ENCODE measurements at regions not wholly inside any gene's neighbourhood (a gene's known extent, or its start where the extent isn't known, plus 50 kb on each side); places are given as distances from the start of the nearest gene placed in this dataset.

- TF ChIP-seq, protein P1, sequence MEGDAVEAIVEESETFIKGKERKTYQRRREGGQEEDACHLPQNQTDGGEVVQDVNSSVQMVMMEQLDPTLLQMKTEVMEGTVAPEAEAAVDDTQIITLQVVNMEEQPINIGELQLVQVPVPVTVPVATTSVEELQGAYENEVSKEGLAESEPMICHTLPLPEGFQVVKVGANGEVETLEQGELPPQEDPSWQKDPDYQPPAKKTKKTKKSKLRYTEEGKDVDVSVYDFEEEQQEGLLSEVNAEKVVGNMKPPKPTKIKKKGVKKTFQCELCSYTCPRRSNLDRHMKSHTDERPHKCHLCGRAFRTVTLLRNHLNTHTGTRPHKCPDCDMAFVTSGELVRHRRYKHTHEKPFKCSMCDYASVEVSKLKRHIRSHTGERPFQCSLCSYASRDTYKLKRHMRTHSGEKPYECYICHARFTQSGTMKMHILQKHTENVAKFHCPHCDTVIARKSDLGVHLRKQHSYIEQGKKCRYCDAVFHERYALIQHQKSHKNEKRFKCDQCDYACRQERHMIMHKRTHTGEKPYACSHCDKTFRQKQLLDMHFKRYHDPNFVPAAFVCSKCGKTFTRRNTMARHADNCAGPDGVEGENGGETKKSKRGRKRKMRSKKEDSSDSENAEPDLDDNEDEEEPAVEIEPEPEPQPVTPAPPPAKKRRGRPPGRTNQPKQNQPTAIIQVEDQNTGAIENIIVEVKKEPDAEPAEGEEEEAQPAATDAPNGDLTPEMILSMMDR (IDR thresholded peaks at IDR 0.05): no peak
- Histone ChIP-seq H3K4me3 (no peak overlapping the region), H3K27ac (peak overlapping the region; percentile 21 to 83)
- no peak for DNase-seq (ENCODE audit: low spot score)
These were observed 457.7 kb upstream of the ADAMTS5 start for GRCh38 chr21:27424601-27425000.

GRCh38 chr21:27423906-27424595 lies 457.2 kb upstream of the ADAMTS5 start:
- peak overlapping the region; percentile 21 to 83 for H3K27ac ChIP-seq

DNA sequence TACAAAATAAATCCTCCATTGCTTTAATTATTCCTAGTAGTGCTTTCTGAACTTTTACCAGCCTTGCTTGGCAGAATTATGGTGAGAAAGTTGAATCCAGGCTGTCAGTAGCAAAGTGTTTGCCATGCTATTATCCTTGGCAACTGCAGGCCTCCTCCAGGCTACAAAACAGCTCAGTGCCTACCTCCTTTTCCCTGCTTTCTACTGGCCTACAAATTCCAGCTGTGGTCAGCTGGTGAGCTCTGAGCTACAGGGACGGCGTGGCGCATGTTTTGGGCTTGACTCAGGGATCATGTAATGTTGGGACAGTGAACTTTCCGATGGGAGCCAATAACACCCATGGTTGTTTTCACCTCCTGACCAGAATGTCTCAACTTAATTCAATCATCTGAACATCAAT lies 456.1 kb upstream of the ADAMTS5 start:
- TF ChIP-seq, protein P1 (IDR thresholded peaks at IDR 0.05): no peak
- peak; percentile 91 for DNase-seq (ENCODE audit: low spot score)
- Histone ChIP-seq H3K4me3 (no peak overlapping the region), H3K27ac (peak overlapping the region; percentile 21 to 83)

More at GRCh38 chr21:27423906-27424595, 457.2 kb upstream of the ADAMTS5 start:
- no peak for DNase-seq (ENCODE audit: low spot score)
- TF ChIP-seq, protein P1 (IDR thresholded peaks at IDR 0.05): no peak
- no peak overlapping the region for H3K4me3 ChIP-seq

DNA sequence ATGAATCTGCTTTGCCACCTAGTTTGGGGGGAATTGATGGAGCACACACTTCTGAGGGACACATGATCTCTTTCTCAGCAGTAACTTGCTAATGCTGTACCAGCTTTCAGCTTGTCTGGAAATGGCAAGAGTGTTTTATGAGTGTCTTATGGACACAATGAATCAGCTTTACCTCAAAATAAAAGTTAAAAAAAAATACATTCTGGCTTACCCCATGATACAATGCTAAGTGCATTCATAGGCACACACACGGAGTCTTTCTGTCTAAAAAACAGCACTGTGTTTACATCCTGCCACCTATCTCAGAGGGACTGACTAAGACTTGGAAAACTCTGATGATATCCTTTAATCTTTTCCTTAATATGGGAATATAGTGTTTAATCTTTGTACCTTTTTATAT lies 455.5 kb upstream of the ADAMTS5 start:
- no peak for DNase-seq (ENCODE audit: low spot score)
- Histone ChIP-seq H3K27ac (peak overlapping the region; percentile 21 to 83), H3K4me3 (no peak overlapping the region)
- TF ChIP-seq, protein P1 (IDR thresholded peaks at IDR 0.05): no peak

GRCh38 chr21:27421654-27422053 lies 454.8 kb upstream of the ADAMTS5 start:
- TF ChIP-seq, protein P1 (IDR thresholded peaks at IDR 0.05): no peak
- H3K4me3 ChIP-seq: no peak overlapping the region
- H3K27ac ChIP-seq: peak overlapping the region; percentile 21 to 83
- no peak for DNase-seq (ENCODE audit: low spot score)

DNA sequence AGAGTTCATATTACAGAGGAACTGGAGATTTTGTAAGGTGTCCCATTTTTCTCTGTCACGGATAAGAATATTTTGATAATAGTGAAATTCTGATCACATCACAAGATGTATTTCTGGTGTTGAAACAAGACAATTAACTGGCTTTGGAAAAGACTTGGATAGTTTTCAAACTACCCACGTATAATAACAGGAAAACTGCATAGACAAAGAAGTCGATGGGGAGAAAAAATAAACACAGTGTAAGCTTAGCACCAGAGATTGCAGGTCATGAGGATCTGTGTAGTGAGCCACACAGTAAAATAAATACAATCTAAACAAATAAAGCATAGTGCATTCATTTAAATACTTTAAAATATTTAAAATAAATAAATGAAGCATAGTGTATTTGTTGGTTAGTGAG lies 452.3 kb upstream of the ADAMTS5 start:
- H3K4me3 ChIP-seq: no peak overlapping the region
- DNase-seq (ENCODE audit: low spot score): no peak
- no peak overlapping the region for H3K27ac ChIP-seq
- TF ChIP-seq, protein P1 (IDR thresholded peaks at IDR 0.05): no peak

DNA sequence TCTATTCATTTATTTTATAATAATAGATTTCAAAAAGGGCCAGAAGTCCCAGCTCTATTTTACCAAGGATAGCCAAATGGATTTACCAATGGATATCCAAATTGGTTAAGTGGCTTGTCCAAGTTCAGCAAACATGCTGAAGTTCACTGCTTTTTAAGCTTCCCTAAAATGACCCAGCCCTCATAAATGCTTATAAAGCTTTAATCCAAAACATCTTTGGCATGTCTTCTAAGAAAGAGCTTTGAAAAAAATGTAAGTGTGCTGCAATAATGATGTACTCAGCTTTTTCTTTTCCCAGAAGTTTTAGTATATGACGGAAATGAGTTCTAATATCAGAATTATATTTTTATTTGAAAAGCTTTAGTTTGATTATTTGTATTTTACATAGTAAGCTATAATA lies 451.5 kb upstream of the ADAMTS5 start:
- TF ChIP-seq, protein P1 (IDR thresholded peaks at IDR 0.05): no peak
- DNase-seq (ENCODE audit: low spot score): no peak
- Histone ChIP-seq H3K27ac (no peak overlapping the region), H3K4me3 (no peak overlapping the region)

Measured in coronary artery (tissue), 2 donors.